ENCODE measurements at regions not wholly inside any gene's neighbourhood (a gene's known extent, or its start where the extent isn't known, plus 50 kb on each side); places are given as distances from the start of the nearest gene placed in this dataset.

DNA sequence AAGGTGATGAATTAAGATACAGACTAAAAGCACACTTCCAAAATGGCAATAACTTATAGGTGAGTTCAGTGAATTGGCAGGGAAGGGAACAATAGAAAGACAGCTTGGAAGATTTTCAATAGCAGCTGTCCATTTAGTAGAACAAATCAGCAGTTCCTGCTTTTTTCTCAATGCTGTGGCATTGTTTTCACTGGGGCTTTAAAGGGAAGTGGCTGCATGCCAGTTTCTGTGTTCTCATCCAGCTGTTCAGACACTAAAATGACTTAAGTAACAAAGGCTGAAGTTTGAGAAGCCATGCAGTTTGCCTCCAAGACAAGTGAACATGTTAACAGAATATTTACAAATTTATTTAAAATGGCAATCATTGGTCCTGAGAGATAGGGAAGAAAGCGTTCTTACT, 291.9 kb downstream of the FAM47A start:
- TF ChIP-seq, protein P1, sequence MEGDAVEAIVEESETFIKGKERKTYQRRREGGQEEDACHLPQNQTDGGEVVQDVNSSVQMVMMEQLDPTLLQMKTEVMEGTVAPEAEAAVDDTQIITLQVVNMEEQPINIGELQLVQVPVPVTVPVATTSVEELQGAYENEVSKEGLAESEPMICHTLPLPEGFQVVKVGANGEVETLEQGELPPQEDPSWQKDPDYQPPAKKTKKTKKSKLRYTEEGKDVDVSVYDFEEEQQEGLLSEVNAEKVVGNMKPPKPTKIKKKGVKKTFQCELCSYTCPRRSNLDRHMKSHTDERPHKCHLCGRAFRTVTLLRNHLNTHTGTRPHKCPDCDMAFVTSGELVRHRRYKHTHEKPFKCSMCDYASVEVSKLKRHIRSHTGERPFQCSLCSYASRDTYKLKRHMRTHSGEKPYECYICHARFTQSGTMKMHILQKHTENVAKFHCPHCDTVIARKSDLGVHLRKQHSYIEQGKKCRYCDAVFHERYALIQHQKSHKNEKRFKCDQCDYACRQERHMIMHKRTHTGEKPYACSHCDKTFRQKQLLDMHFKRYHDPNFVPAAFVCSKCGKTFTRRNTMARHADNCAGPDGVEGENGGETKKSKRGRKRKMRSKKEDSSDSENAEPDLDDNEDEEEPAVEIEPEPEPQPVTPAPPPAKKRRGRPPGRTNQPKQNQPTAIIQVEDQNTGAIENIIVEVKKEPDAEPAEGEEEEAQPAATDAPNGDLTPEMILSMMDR (conservative IDR thresholded peaks at IDR 0.05; ENCODE audit: low read depth, low read length) = no peak
- H3K4me3 ChIP-seq (ENCODE audit: low read length) = no peak overlapping the region
- no peak for DNase-seq (ENCODE audit: low read depth)

DNA sequence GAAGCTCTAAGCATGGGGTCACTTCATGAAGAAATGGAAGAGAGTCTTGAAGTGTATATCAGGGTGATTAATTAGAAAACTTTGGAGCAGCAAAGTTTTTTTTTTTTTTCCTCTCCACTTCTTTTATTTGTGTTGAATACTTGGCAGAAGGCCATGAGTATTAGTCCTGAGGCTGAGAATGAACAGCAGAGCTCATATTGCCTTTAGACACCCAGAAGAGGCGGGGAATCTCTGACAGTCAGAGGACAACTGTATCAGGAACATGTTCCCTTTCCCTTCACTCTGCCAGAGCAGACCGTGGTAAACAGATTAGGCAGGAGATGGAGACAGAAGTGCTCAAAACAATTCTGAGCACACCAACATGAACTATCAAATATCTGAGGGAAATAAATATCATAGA, 300.9 kb downstream of the FAM47A start:
- no peak overlapping the region for H3K4me3 ChIP-seq (ENCODE audit: low read length)
- TF ChIP-seq, protein P1 (conservative IDR thresholded peaks at IDR 0.05; ENCODE audit: low read depth, low read length) = no peak
- no peak for DNase-seq (ENCODE audit: low read depth)

DNA sequence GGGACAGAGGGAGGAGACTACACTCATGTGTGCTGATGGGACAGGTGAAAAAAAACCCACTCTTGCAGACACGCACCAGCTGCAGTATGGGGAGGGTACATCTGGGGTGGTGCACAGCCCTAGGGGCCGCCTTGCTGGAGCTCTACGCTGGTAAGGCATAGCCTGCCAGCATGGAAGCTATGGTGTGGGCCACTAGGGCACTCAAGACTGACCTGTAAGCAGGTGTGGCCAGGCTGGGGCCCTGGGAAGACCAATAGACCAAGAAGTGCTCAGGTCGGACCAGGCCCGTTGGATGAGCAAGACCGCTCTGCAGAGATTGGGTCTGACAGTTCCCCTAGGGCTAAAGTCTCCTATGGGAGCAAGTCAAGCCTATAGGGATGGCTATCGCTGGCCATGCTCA, 314.8 kb downstream of the FAM47A start:
- DNase-seq (ENCODE audit: low read depth) = no peak
- TF ChIP-seq, protein P1 (conservative IDR thresholded peaks at IDR 0.05; ENCODE audit: low read depth, low read length) = no peak
- no peak overlapping the region for H3K4me3 ChIP-seq (ENCODE audit: low read length)

DNA sequence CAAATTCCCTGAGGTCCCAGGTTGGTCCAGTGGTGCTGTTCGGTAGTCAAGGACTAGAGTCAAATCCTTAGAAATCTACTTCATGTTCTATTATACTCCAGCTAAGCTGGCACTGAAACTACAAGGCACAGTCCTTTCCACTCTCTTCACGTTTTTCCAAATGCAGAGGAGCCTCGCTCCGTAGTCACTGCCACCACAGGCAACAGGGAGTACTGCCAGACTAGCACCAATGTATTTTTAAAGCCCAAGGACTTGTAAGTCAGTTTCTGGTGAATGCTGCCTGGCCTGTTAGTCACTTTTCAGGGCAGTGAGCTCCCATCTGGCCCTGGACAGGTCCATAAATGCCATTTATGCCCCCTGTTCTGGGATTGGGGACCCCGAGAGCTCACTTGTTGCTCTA, 323.5 kb downstream of the FAM47A start:
- TF ChIP-seq, protein P1 (conservative IDR thresholded peaks at IDR 0.05; ENCODE audit: low read depth, low read length) = no peak
- no peak overlapping the region for H3K4me3 ChIP-seq (ENCODE audit: low read length)
- no peak for DNase-seq (ENCODE audit: low read depth)

DNA sequence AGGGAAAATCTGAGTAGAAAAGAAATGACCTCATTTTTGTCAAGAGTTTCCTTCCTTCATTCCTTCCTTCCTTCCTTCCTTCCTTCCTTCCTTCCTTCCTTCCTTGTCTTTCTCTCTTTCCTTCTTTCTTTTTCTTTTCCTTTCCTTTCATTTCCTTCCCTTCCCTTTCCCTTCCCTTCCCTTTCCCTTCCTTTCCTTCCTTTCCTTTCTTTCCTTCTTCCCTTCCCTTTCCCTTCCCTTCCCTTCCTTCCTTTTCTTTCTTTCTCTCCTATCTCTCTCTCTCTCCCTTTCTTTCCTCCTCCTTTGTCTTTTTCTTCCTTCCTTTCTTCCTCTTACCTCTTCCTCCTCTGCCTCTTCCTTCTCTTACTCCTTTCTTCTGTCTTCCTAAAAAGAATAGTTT, 347.6 kb downstream of the FAM47A start:
- no peak for DNase-seq (ENCODE audit: low read depth)
- TF ChIP-seq, protein P1 (conservative IDR thresholded peaks at IDR 0.05; ENCODE audit: low read depth, low read length) = no peak
- H3K4me3 ChIP-seq (ENCODE audit: low read length) = no peak overlapping the region

DNA sequence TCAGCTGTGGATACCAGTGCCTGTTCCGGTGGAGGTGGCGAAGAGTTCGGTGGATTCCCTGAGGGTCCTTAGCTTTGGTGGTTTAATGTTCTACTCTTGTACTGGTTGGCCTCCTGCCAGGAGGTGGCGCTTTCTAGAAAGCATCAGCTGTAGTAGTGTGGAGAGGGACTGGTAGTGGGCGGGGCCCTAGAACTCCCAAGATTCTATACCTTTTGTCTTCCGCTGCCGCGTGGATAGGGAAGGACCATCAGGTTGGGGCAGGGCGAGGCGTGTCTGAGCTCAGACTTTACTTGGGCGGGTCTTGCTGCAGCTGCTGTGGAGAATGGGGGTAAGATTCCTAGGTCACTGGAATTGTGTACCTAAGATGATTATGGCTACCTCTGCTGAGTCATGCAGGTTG, 390.3 kb downstream of the FAM47A start:
- no peak for DNase-seq (ENCODE audit: low read depth)
- H3K4me3 ChIP-seq (ENCODE audit: low read length) = no peak overlapping the region
- TF ChIP-seq, protein P1 (conservative IDR thresholded peaks at IDR 0.05; ENCODE audit: low read depth, low read length) = no peak

DNA sequence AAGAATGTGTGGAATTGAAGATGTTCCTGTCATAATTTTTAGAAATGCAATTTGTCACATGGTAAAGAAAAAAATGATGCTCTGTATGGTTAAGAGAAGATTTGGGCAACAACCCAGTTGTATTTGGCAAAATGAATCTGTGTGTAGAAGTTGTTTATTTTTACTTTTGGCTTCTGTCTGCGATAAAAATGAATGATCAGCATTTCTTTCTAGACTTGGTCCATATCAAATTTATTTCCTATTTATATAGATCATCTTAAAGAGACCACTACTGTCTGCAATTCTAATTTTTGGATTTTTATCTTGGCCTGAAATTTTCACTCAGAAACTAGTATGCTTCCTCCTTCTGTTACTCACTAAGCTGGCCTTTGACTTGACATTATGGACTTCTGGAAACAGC, 396.9 kb downstream of the FAM47A start:
- no peak overlapping the region for H3K4me3 ChIP-seq (ENCODE audit: low read length)
- TF ChIP-seq, protein P1 (conservative IDR thresholded peaks at IDR 0.05; ENCODE audit: low read depth, low read length) = no peak
- no peak for DNase-seq (ENCODE audit: low read depth)
